ENCODE measurements at regions not wholly inside any gene's neighbourhood (a gene's known extent, or its start where the extent isn't known, plus 50 kb on each side); places are given as distances from the start of the nearest gene placed in this dataset.
"Not testable (repeated sequence)": the region's sequence is repeated elsewhere in the genome, so short reads cannot be mapped to it uniquely, and the experiment has no call there.

GRCh38 chr6:142016666-142017065 is 116.1 kb upstream of the GJE1 start:
- TF ChIP-seq CTCF, POLR2A (IDR thresholded peaks at IDR 0.05): not testable (repeated sequence)
